ENCODE measurements at regions not wholly inside any gene's neighbourhood (a gene's known extent, or its start where the extent isn't known, plus 50 kb on each side); places are given as distances from the start of the nearest gene placed in this dataset.

GRCh38 chr2:134110532-134110931, 143.3 kb upstream of the MGAT5 start:
- no peak for TF ChIP-seq CTCF (IDR thresholded peaks at IDR 0.05)
- no peak for TF ChIP-seq POLR2A (IDR thresholded peaks at IDR 0.05)
